Kidney epithelial cell (primary cell): ENCODE measurements at regions not wholly inside any gene's neighbourhood (a gene's known extent, or its start where the extent isn't known, plus 50 kb on each side); places are given as distances from the start of the nearest gene placed in this dataset.

ENCODE experiments used
- DNase-seq: peaks from one replicate; pipeline ENCODE4 v3.0.0-alpha.2; 2010; ENCODE audit warnings: low read depth
- H3K27me3 ChIP-seq: 2 replicates; pipeline ENCODE4 v1.6.0; 2011; ENCODE audit warnings: low read length; ENCODE audit not compliant: control insufficient read depth, insufficient read depth
- H3K36me3 ChIP-seq: 2 replicates; pipeline ENCODE4 v1.5.1; 2011; ENCODE audit warnings: low read length; ENCODE audit not compliant: control insufficient read depth, insufficient read depth
- H3K4me3 ChIP-seq: 2 replicates; pipeline ENCODE4 v1.5.1; 2011; ENCODE audit warnings: low read depth, mild to moderate bottlenecking, control low read depth, low read length
- CTCF ChIP-seq: IDR thresholded peaks from 2 replicates; pipeline ENCODE4 v1.5.1; 2011; ENCODE audit warnings: mild to moderate bottlenecking, moderate library complexity, low read length, control low read depth, inconsistent platforms; ENCODE audit not compliant: insufficient read depth, poor library complexity, severe bottlenecking

GRCh38 chr10:57141708-57142107, 780.6 kb upstream of the ZWINT start:
- no peaks in the 10 kb centered on the region for H3K36me3 ChIP-seq
- no peak overlapping the region for H3K4me3 ChIP-seq
- H3K27me3 ChIP-seq, result no peaks in the 10 kb centered on the region
- no peak for TF ChIP-seq CTCF
- DNase-seq, result no peak

- no peaks in the 10 kb centered on the region for H3K36me3 ChIP-seq
- no peak for DNase-seq
- H3K4me3 ChIP-seq, result no peak overlapping the region
Observed at GRCh38 chr10:57119684-57120083, 758.6 kb upstream of the ZWINT start.

GRCh38 chr10:57113545-57113944, 752.5 kb upstream of the ZWINT start:
- no peak for DNase-seq
- Histone ChIP-seq H3K36me3 (no peaks in the 10 kb centered on the region), H3K27me3 (no peaks in the 10 kb centered on the region), H3K4me3 (no peak overlapping the region)
- TF ChIP-seq CTCF, result no peak

More at GRCh38 chr10:57119684-57120083, 758.6 kb upstream of the ZWINT start:
- no peak for TF ChIP-seq CTCF
- no peaks in the 10 kb centered on the region for H3K27me3 ChIP-seq

- H3K4me3 ChIP-seq, result no peak overlapping the region
- no peaks in the 10 kb centered on the region for H3K27me3 ChIP-seq
- H3K36me3 ChIP-seq, result no peaks in the 10 kb centered on the region
- DNase-seq, result no peak
- no peak for TF ChIP-seq CTCF
Observed at GRCh38 chr10:57102236-57102635, 741.2 kb upstream of the ZWINT start.

GRCh38 chr10:57098146-57098545, 737.1 kb upstream of the ZWINT start:
- Histone ChIP-seq H3K36me3 (no peaks in the 10 kb centered on the region), H3K4me3 (no peak overlapping the region), H3K27me3 (no peaks in the 10 kb centered on the region)
- TF ChIP-seq CTCF, result no peak
- DNase-seq, result no peak

- Histone ChIP-seq H3K4me3 (no peak overlapping the region), H3K36me3 (no peaks in the 10 kb centered on the region), H3K27me3 (no peaks in the 10 kb centered on the region)
- no peak for DNase-seq
- no peak for TF ChIP-seq CTCF
Observed at GRCh38 chr10:57096044-57096443, 735.0 kb upstream of the ZWINT start.
